ENCODE measurements at regions not wholly inside any gene's neighbourhood (a gene's known extent, or its start where the extent isn't known, plus 50 kb on each side); places are given as distances from the start of the nearest gene placed in this dataset.

DNA sequence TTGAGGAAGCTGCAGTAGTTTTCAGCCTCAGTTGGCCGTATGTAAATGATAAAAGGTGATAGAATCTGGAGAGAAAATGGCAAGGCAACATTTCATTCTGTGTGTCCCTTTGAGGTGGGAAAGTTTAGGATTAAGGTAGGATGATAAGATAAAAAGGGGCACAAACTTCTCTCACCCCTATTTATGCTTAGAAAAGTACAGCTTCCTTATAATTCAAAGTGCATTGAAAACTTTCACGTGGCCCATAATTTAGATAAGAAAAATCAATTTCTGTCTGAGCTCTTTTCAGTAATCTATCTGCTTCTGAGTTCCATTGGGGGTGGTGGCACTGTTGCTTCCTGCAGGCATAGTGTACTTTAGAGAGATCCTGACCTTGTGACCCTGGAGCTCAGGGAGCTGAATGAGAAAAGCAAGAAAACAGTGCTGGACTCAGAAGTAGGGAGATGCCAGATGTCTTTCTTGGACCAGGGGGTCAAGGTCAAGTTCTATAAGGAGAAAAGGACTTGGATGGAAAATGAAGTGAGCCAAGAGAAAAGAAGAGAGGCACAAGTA, 187.3 kb downstream of the NDFIP2 start:
- DNase-seq (ENCODE audit: low read depth in 2 of 2): no peak

DNA sequence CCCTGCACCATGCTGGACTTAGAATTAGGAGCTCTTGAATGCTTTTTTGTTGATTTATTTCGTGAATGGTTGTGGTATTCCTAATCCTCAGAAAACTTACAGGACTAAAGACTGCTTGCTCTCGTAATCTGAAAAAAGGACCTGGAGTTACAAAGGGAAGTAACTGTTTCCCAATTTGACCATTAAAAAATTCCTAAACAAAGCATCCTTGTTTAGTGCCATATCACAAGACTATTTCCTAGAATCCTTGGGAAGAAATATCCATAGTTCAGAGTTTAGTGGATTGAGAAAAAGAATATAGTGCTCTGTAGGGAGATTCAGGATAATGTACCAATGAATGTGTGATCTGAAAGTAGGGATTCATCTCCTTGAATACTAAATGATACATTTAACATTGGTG, 186.8 kb downstream of the NDFIP2 start:
- no peak for DNase-seq (ENCODE audit: low read depth in 2 of 2)

DNA sequence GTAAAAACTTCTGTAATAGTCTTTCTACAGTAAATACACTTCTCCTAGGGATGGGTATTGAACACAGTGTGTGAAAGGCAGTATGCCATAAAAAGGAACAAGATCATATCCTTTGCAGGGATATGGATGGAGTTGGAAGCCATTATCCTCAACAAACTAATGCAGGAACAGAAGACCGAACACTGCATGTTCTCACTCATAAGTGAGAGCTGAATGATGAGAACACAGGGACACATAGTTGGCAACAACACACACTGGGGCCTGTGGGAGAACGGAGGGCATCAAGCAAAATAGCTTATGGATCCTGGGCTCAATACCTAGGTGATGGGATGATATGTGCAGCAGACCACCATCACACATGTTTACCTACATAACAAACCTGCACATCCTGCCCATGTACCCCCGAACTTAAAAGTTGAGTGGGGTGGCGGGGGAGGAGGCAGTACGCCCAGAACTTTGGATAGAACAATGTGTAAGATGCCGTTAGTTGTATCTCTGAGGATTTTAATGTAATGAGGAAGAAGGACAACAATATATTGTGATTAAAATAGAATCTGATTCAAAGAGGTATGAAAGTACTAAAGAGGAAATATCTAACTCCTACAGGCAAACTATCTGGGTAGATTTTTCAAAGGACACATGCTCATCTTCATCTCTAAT, 183.2 kb downstream of the NDFIP2 start:
- DNase-seq (ENCODE audit: low read depth in 2 of 2): no peak

DNA sequence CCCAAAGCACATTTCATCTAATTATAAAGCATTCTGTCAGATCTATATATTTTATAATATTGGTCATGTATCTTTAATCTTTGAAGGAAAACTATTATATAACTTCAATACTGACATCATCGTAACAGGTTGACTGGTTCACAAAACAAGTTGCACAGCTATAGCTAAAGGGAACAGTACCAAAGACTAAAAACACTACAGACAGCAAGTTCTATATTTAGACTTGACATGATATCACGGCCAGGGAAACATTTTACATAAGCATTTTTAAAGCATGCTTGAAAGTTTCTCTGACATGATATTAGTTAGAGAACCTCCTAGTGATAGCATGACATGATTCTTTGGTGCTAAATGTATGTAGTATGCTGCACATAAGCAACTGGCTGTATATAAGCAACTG, 182.5 kb downstream of the NDFIP2 start:
- DNase-seq (ENCODE audit: low read depth in 2 of 2): no peak

DNA sequence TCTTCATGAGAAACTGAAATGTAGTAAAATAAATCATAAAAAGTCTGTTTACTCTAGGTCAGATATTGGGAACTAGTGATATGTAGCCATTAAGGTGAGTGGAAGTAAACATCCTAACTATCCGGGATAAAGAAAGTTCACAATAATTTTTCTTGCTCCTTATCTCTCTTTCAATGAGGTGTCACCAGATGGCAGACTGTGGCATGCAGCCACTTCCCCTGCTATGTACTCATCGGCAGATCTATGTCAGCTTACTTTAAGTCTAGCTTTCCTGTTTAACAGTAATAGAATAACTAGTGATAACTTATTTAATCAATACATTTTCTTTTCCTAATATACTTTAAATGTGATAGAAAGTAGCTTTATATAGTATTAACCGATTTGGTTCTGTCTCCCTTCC, 181.9 kb downstream of the NDFIP2 start:
- DNase-seq (ENCODE audit: low read depth in 2 of 2): no peak

DNA sequence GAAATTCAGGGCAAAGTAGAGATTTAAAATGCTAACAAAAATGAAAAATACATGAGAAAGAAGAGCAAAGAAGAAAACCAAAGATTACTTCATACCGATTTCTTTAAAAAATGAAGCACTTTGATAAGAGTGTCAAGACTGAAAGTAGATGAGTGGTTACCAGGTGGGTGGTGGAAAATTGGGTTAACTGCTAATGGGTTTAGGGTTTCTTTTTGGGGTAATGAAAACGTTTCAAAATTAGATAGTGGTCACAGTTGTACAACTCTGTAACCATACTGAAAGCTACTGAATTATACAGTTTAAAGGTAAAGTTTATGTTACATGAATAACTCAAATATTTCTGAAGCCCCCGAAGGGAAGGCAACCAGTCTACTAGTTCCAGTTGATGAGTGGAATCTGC, 179.4 kb downstream of the NDFIP2 start:
- DNase-seq (ENCODE audit: low read depth in 2 of 2): no peak

DNA sequence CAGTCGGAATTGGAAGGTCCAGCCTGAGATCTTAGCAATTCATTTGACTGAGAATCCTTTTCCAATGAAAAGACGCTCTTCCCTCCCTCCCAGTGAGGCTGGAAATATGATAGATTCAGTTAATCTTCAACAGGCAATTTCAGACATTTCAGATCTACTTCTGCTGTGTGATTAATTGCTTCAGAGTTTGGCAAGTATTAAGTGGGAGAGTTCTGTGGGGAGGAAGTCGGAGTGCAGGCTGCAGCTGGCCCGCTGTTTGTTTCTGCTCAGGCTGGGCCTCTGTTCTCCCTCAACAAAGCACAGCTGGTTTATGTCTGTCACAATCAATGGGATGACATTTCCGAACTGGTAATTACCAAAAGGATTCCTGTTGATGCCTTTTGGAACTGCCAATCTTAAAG, 178.2 kb downstream of the NDFIP2 start:
- DNase-seq (ENCODE audit: low read depth in 2 of 2): no peak

DNA sequence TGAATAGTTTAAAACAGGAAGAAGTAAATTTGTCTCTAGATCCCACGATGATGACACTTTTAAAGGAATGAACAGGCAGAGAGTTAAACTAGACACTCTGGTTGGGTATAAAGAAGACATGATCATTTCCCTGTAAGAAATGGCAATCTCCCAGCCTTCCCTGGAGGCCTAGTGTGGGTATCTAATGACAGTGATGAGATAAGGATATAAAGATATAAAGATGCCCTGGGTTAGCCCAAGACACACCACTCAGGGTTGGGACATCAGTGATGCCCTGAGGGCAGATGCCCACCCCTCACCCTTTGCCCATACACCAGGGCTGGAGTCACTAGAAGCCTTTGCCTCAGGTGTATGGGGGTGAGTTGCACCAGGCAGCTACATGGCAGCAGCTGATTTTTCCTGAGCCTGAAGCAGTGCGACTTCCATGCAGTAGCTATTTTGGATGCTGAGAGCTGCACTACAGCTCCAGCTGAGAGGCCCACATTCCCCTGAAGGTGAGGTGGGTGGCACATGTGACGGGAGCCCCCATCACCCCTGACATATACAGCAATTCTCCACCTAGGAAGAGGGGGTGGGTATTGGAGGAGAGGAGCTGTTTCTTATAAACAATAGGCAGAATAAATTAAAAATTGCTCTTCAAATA, 177.5 kb downstream of the NDFIP2 start:
- no peak for DNase-seq (ENCODE audit: low read depth in 2 of 2)

DNA sequence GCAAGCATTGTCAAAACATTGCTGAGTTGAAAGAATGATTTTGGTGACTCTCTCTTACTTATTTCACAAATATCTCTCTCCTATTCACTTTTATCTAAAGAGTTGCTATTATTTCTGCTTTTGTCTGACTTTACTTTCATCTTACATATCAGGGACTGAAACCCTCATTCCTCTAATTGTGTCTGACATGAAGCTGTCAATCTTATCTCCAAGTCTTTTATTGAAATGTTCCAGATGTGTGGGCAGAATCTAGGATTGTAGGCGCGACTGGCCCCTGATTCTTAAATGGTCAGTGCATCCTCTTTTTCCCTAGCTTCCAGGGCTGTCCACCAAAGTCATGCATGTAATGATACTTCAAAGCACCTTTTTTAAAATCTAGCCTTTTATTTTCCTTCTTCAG, 174.6 kb downstream of the NDFIP2 start:
- DNase-seq (ENCODE audit: low read depth in 2 of 2): no peak

DNA sequence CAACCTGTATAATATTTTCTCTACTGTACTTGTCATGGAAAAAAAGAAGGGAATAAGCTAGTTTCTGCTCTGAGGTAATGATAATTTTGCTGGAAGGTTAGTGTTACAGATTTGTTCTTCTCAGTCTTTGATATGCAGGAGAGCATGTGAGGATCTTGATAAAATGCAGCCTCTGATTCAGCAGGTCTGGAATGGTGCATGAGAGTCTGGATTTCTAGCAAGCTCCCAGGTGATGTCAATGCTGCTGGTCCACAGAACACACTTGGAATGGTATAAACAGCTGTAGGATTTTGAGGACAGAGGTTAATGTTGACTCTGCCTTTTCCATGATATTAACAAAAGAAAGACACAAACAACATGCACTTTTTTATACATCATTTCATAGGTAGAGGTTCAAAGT, 173.6 kb downstream of the NDFIP2 start:
- no peak for DNase-seq (ENCODE audit: low read depth in 2 of 2)

DNA sequence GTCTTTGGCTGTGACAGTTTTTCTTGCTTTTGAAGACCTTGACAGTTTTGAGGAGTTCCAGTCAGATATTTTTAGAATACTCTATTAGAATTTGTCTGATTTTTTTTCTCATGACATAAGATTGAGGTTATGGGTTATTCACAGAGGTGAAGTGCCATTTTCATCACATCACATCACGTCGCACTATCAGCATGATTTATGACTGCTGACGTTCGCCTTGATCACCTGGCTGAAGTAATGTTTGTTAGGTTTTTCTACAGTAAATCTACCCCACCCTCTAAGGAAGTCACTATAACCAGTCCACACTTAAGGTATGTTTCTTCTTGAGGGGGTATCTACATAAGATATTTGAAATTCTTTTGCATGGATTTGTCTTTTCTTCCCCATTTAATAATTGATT, 169.7 kb downstream of the NDFIP2 start:
- no peak for DNase-seq (ENCODE audit: low read depth in 2 of 2)

DNA sequence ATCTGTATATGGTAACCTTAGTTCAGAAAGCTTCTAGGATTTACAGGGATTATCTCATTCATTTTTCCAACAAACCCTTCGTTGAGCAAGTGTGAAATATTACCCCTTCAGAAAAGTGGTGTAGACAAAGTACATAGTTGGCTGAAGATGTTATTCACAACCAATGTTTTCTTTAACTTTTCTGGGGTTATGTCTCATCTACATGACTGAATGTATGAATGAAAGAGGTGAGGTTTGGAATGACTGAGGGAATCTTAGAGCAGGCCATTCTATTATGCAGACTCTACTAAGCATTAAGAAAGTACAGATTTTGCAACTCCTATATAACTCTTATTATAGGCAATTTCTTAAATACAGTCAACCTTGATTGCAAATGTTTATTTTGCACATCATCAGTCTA, 167.2 kb downstream of the NDFIP2 start:
- DNase-seq (ENCODE audit: low read depth in 2 of 2): no peak

DNA sequence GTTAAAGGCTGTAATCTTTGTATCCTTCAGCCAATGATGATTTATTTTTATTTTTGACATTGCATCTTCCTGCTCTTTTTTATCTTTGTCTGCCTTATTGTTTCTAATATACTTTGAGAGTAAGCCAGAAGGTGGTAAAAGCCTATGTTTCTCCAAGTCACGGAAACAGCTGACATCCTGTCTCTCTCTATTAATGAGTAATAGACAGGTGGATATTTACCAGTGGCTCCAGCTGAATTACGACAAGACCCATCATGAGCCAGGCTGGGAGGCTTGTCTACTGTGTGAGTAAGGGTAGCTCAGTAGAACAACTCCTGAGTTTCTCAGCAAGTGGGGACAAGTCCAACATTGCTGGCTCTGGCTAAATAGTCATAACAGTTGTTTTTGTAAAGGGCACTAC, 166.6 kb downstream of the NDFIP2 start:
- no peak for DNase-seq (ENCODE audit: low read depth in 2 of 2)

DNA sequence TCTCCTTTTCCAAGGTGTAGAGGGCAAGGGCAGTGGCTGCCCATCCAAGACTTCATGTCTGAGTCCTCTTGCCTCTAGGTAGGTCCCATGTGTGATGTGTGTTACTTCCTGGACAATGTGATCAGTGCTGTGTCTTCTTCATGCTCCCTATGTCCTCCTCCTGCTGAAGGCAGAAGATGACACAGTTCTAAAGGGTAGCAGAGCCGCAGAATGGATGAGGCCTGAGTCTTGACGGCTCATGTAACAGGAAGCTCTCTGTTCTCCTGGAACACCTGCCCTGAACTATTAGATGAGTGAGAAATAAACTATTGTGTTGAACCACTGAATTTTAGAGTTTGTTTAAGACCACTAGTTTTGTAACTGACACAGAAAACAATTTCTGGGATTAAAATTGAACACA, 165.9 kb downstream of the NDFIP2 start:
- DNase-seq (ENCODE audit: low read depth in 2 of 2): no peak

DNA sequence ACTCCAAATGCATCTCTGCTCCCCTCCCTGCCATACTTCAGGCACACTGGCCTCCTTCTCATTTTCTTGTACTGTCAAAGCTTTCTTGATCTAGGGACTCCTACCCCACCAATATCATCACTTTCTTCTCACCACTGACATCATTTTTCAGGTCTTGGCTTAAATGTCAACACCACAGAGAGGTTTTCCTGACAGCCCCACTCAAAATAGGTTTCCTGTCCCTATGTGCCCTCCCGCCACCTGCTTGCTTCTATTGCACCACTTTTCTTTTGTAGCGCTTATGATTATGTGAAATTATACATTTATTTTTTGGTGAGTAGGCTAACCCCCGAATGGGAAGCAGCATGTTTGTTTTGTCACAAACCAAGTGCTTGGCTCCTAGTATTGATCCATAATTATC, 164.6 kb downstream of the NDFIP2 start:
- DNase-seq (ENCODE audit: low read depth in 2 of 2): no peak

DNA sequence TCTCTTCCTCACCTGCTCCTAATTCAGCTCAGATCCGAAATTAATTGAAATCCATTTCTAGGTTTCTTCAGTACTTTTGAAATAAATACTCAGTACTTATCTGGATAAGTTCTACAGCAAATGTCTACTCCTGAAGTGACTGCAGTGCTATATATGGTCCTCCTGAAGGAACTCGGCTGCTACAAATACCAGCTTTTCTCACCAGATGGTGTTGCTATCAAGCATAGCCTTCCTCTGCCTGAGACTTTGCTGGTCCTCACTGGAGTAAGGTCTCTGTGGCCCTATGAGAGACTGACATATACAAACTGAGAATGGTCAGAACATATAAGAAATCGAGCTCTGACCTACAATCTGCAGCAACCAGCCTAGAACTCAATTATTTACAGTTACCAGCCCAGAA, 161.6 kb downstream of the NDFIP2 start:
- no peak for DNase-seq (ENCODE audit: low read depth in 2 of 2)

DNA sequence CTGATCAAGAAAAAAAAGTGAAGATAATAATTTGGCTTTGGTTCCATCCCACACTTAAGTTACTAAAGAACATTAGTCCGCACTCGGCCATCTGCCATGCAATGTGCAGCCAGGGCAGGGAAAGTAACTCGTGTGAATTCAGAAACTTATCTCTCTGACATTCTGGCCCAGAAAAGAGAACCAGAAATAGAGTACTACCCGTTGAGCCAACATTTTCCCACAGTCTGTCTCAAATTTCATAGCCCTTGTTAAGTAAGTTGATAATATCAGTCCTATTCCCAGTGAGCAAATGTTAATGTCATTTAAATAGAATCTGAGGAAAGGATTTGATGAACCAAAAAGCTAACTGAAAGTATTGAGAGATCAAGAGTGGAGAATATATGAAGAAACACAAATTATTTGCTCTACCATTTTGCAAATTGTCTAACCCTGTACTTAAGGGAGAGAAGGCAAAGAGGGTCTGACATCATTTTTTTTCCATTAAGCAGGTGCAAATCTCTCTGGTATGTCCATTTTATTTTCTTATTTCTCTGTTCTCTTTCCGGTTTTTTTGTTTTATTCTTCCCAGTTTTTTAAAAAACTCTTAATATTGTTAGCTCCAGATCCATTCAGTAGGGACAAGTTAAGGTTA, 156.3 kb downstream of the NDFIP2 start:
- DNase-seq (ENCODE audit: low read depth in 2 of 2): no peak

DNA sequence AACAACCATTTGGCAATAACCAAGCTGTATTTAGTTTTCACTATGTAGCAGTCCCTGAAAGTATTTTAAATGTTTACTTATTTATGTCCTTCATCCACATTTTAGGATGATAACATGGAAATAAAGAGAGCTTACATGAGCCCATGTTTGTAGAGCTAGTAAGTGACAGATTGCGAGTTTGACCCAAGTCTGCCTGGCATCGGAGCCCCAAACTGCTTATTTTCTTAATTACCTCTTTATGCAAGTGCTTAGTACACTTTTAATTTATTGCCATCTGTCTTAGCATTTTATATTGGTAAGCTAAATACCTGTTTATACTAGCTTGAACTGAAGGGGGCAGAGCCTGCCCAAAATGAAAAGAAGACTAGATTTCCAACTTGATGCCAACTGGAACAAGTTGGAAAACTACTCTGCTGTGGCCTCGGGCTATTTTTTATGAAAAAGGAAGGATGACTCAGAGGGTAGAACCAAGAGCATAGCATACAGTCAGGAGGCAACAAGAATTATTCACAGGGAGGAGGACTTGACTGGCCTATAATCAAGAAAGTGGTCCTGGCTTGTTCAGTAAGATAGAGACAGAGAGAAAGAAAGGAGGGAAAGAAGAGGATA, 150.2 kb downstream of the NDFIP2 start:
- no peak for DNase-seq (ENCODE audit: low read depth in 2 of 2)

DNA sequence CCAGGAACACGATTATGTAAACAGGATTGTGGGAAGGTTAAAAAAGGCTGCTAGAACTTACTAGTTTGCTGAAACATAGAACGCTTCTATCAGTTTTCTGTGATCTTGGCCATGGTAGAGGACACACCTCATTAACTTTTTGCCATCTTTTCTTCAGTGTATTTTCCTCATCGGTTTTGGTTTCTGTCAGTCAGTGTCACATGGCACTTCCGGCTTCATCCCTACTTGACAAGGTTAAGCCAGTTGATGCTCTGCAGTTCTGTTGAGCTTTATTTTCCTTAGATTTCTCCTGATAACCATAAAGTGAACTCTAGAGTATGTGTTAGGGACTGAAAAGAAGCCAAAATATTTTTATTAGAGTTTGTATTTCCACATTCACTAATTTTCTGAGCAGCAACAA, 147.5 kb downstream of the NDFIP2 start:
- DNase-seq (ENCODE audit: low read depth in 2 of 2): no peak

DNA sequence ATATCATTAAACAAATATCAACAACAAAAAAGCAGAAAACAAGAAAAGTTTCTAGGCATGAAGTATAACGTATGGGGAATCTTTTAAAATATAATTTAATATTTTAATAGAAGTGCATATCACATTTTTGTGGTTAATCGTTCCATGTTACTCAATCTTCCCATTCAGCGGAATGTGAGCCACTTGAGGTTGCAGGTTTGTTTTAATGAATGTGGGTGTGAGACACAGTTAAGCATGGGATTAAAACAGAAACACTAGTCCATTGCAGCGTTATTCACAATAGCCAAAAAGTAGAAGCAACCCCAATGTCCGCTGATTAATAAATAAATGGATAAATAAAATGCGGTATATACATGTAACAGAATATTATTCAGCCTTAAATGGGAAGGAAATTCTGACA, 146.0 kb downstream of the NDFIP2 start:
- DNase-seq (ENCODE audit: low read depth in 2 of 2): no peak

DNA sequence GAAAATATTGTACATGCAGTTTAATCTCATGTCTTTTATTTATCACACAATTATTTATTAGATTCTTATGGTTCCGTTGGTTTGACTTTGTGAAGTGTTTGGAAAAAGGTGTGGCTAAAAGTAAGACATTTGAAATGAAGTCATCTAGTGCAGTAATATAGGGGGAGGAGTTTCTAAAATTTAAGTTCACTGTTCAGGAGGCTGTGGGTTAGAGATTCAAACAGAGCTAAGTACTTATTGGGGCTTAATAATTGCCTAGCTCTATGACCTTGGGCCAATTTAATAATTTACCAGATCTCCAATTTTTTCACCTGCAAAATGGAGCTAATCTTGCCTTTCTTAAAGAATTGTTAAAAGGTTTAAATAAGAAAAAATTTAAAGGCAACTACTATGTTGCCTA, 144.6 kb downstream of the NDFIP2 start:
- no peak for DNase-seq (ENCODE audit: low read depth in 2 of 2)

DNA sequence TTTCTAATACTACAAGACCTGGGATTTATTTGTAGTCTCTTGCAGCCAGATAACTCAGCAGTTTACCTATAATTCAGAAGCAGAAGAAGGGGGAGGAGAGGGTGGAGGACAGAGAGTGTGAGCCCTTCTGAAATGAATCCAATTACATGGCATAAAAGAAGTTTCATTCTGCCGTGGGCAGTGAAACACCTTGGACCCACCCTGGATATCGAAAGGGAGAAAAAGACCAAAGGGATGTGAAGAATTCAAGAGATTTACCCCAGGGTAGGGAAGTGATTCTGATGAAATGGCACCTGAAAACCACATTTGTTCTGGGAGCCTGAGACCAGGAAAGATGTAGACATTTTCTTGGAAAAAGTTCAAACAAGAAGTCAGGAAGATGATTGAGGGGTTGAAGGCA, 140.9 kb downstream of the NDFIP2 start:
- DNase-seq (ENCODE audit: low read depth in 2 of 2): no peak

DNA sequence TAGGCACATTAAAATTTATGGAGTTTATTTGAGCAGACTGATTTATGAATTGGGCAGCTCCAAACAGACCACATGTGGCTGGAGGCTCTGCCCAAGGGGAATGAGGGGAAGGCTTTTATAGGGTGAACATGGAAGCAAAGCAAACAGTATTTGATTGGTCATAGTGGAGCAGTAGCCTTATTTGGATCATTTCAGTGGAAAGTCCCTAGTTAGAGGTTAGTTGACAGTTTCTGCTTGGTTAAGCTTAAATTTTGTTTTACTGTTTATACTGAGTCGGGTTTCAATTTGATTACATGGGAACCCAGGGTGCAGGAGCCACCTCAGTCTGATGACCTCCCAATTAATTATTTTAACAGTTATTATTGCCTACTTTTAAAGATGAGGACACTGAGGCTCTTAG, 140.5 kb downstream of the NDFIP2 start:
- no peak for DNase-seq (ENCODE audit: low read depth in 2 of 2)

All from stimulated activated CD8-positive, alpha-beta memory T cell treated with anti-CD3 and anti-CD28 coated beads, Interleukin-7, amount 100 ng/mL, for 1 hour (primary cell).